Heart right ventricle (tissue), 16 donors: ENCODE measurements at regions not wholly inside any gene's neighbourhood (a gene's known extent, or its start where the extent isn't known, plus 50 kb on each side); places are given as distances from the start of the nearest gene placed in this dataset.

Experiments
- ATAC-seq, 8 donors: fragments of 200-7000 bp; cut with Tn5 transposase; one replicate each; pipeline ENCODE4 v1.9.1; 2020; ENCODE audit warnings: mild to moderate bottlenecking in 8 of 8, moderate library complexity in 8 of 8, moderate number of reproducible peaks in 1 of 8
- DNase-seq, 2 donors: peaks; one replicate each; pipeline ENCODE4 v3.0.0-alpha.2; 2020
- H3K27ac ChIP-seq, 10 donors: fragments of 200-600 bp; sonication (generic) in 2 of 10; one replicate each; pipeline versions ENCODE4 v1.5.0 to v1.8.0; 2020 to 2022; ENCODE audit warnings: mild to moderate bottlenecking in 3 of 10
- H3K27me3 ChIP-seq, 7 donors: fragments of 200-600 bp; one replicate each; pipeline ENCODE4 v1.8.0; 2021 to 2022; ENCODE audit warnings: mild to moderate bottlenecking in 2 of 7
- H3K36me3 ChIP-seq, 9 donors: fragments of 200-600 bp; sonication (generic) in 1 of 9; one replicate each; pipeline versions ENCODE4 v1.5.0 to v1.8.0; 2020 to 2022; ENCODE audit warnings: mild to moderate bottlenecking in 2 of 9
- H3K4me1 ChIP-seq, 9 donors: fragments of 200-600 bp; sonication (generic) in 1 of 9; one replicate each; pipeline versions ENCODE4 v1.5.0 to v1.8.0; 2020 to 2022; ENCODE audit warnings: mild to moderate bottlenecking in 4 of 9
- H3K4me3 ChIP-seq, 10 donors: fragments of 200-600 bp; sonication (generic) in 2 of 10; one replicate each; pipeline versions ENCODE4 v1.5.0 to v1.8.0; 2020 to 2022; ENCODE audit warnings: mild to moderate bottlenecking in 7 of 10, moderate library complexity in 2 of 10
- H3K9me3 ChIP-seq, 11 donors: fragments of 200-600 bp in 10 of 11; sonication (generic) in 2 of 11; one replicate each; pipeline versions ENCODE4 v1.5.0 to v1.8.0; 2013 to 2022; ENCODE audit warnings: mild to moderate bottlenecking in 2 of 11, control low read depth in 1 of 11, moderate library complexity in 1 of 11
- CTCF ChIP-seq, 9 donors: fragments of 200-600 bp; sonication (generic) in 2 of 9; IDR thresholded peaks; one replicate each; pipeline versions ENCODE4 v1.5.0 to v1.8.0; 2021 to 2022; ENCODE audit warnings: antibody characterized with exemption in 9 of 9, mild to moderate bottlenecking in 5 of 9, moderate library complexity in 1 of 9
- WGBS, 2 donors: extraction: QIAGEN DNeasy Blood & Tissue Kit; methylation state at CpG; one replicate each; pipeline ENCODE4 v1.1.7; 2013; ENCODE audit warnings: inconsistent platforms in 1 of 2; 5-methylcytosine and 5-hydroxymethylcytosine counted together
- intact Hi-C, 10 donors: fragments of 100-400 bp; cut with DNase I; formaldehyde crosslinking; loops; one replicate each; pipeline versions ENCODE4 v1.11.1 to v1.14.2; 2022
- donor health status: Arrhythmogenic right ventricular cardiomyopathy.
- donor health status: ischemic (EF 13 %, LVEDD 7.1; RV severe dilation, severe dysfunction).
- donor health status: healthy with polysubstance abuse.
- donor health status: DM: no; HTN: yes; CAD: no.
- donor health status: DM: no; HTN: no; CAD: no.
- donor health status: ischemic (EF 25% LVEDD 6.9; RV normal size, moderate dysfunction).
- donor health status: ischemic (EF 25% LVEDD 5.7; RV mildly dilated, moderate dysfunction).
- donor health status: healthy.
- donor health status: DM: yes; HTN: yes; CAD: no.
- donor health status: Ischemic cardiomyopathy.
- donor health status: ischemic (EF 35%, LVEDD 5.7; RV mildly dilated, moderate dysfunction).
- donor health status: nonischemic (EF 11% LVEDD 7.7; RV severe dilation, severe dysfunction).
- donor health status: DM: yes; HTN: yes; CAD: no.
- donor health status: PGD.
- donor health status: ischemic (EF 29% LVEDD 5.4; RV normal size, mild dysfunction).
- donor health status: nonischemic (EF 23%, LVEDD 6.1; RV moderate dilation, normal function).

GRCh38 chr14:65200454-65200853 lies 98.1 kb upstream of the MAX start:
- ATAC-seq (no peak), DNase-seq (no peak)
- no peak overlapping the region for H3K4me3 ChIP-seq
- TF ChIP-seq CTCF (IDR thresholded peaks at IDR 0.05) = no peak
- intact Hi-C loops = no loop called here
- H3K9me3 ChIP-seq = no peaks in the 10 kb centered on the region
- H3K27me3 ChIP-seq = no peaks in the 10 kb centered on the region
- H3K36me3 ChIP-seq = no peaks in the 10 kb centered on the region
- no peak overlapping the region for H3K27ac ChIP-seq
- WGBS, 2 donors = 47 to 65% methylated on average over 1 of the region's 1 CpG
- H3K4me1 ChIP-seq = peaks cover 0 to 3% (median 0%) of the 10 kb centered on the region in 9 donors

GRCh38 chr14:65203574-65203973 lies 101.3 kb upstream of the MAX start:
- DNase-seq = no peak
- ATAC-seq = no peak
- no peak overlapping the region for H3K27ac ChIP-seq
- H3K4me3 ChIP-seq = no peak overlapping the region
- H3K36me3 ChIP-seq = no peaks in the 10 kb centered on the region
- H3K9me3 ChIP-seq = no peaks in the 10 kb centered on the region
- peaks cover 0 to 33% (median 0%) of the 10 kb centered on the region in 9 donors for H3K4me1 ChIP-seq
- 72 to 75% methylated on average over 5 of the region's 5 CpGs for WGBS, 2 donors
- intact Hi-C loops = no loop called here
- no peak for TF ChIP-seq CTCF (IDR thresholded peaks at IDR 0.05)
- no peaks in the 10 kb centered on the region for H3K27me3 ChIP-seq

DNA sequence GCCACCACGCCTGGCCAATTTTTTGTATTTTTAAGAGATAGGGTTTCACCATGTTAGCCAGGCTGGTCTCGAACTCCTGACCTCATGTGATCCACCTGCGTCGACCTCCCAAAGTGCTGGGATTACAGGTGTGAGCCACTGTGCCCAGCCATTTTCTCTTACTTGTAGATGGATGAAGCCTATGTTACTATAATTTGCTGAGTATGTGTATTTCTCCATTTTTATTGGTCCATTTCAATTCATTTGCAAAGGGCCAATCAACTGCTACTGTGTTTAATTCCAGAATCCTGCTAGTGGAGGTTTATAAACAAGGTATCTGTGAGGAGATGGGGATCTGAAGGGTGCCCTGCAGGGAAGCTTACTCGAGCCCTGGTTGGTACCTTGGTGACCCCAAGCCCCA lies 101.7 kb upstream of the MAX start:
- Histone ChIP-seq H3K27ac (no peak overlapping the region), H3K27me3 (no peaks in the 10 kb centered on the region), H3K36me3 (no peaks in the 10 kb centered on the region), H3K9me3 (no peaks in the 10 kb centered on the region), H3K4me3 (no peak overlapping the region), H3K4me1 (peaks cover 0 to 38% (median 0%) of the 10 kb centered on the region in 9 donors)
- WGBS, 2 donors = 90 to 91% methylated on average over 5 of the region's 5 CpGs
- ATAC-seq (no peak), DNase-seq (no peak)
- intact Hi-C loops = no loop called here
- no peak for TF ChIP-seq CTCF (IDR thresholded peaks at IDR 0.05)

GRCh38 chr14:65206078-65206447 lies 103.7 kb upstream of the MAX start:
- DNase-seq (no peak), ATAC-seq (no peak)
- no peak for TF ChIP-seq CTCF (IDR thresholded peaks at IDR 0.05)
- H3K27me3 ChIP-seq = no peaks in the 10 kb centered on the region
- intact Hi-C loops = no loop called here
- peak overlapping the region in 1 of 10 donors; percentile 31 for H3K27ac ChIP-seq
- no peak overlapping the region for H3K4me3 ChIP-seq
- H3K9me3 ChIP-seq = no peaks in the 10 kb centered on the region
- H3K4me1 ChIP-seq = peaks cover 0 to 58% (median 0%) of the 10 kb centered on the region in 9 donors
- H3K36me3 ChIP-seq = no peaks in the 10 kb centered on the region
- WGBS, 2 donors = 81 to 90% methylated on average over 7 of the region's 7 CpGs
